Fibroblast of lung (primary cell): ENCODE measurements at regions not wholly inside any gene's neighbourhood (a gene's known extent, or its start where the extent isn't known, plus 50 kb on each side); places are given as distances from the start of the nearest gene placed in this dataset.

Experiments
- CTCF ChIP-seq, 2 donors: IDR thresholded peaks in 1 of 2; conservative IDR thresholded peaks in 1 of 2; 1 replicate in 1 of 2; 2 replicates in 1 of 2; pipeline ENCODE4 v1.5.1; 2011 to 2012; ENCODE audit warnings: low read length in 2 of 2, control low read depth in 1 of 2, inconsistent platforms in 1 of 2, low read depth in 1 of 2, mild to moderate bottlenecking in 1 of 2
- EZH2 ChIP-seq: IDR thresholded peaks from 2 replicates; pipeline ENCODE4 v1.5.1; 2012; ENCODE audit warnings: low read length, control low read depth, mild to moderate bottlenecking; ENCODE audit errors: missing control alignments

GRCh38 chr15:61467823-61468222, 238.7 kb upstream of the RORA start:
- no peak for TF ChIP-seq CTCF (conservative IDR thresholded peaks at IDR 0.05 in 1 of 2, IDR thresholded peaks at IDR 0.05 in 1 of 2; ENCODE audit: low read depth in 1 of 2, low read length in 2 of 2)
- no peak for TF ChIP-seq EZH2
